ENCODE measurements at regions not wholly inside any gene's neighbourhood (a gene's known extent, or its start where the extent isn't known, plus 50 kb on each side); places are given as distances from the start of the nearest gene placed in this dataset.

- TF ChIP-seq TAF1 (conservative IDR thresholded peaks at IDR 0.05): no peak
- TF ChIP-seq EGR1 (IDR thresholded peaks at IDR 0.05; ENCODE audit: low read depth in 2 of 2): no peak
- no peak for TF ChIP-seq RXRA (IDR thresholded peaks at IDR 0.05)
- TF ChIP-seq HNF4A (conservative IDR thresholded peaks at IDR 0.05): no peak
- no peak for TF ChIP-seq SP1 (IDR thresholded peaks at IDR 0.05)
These were observed 109.6 kb downstream of the OXSM start (continued) for GRCh38 chr3:25899352-25900101.

GRCh38 chr3:25900161-25900560 is 110.3 kb downstream of the OXSM start:
- Histone ChIP-seq H3K4me3 (ENCODE audit: low read depth in 1 of 3, low read length in 3 of 3) (no peak overlapping the region), H3K4me1 (ENCODE audit: control insufficient read depth in 4 of 4, insufficient read depth in 4 of 4, low read length in 3 of 4) (no peaks in the 10 kb centered on the region), H3K27me3 (ENCODE audit: control insufficient read depth in 4 of 4, insufficient read depth in 4 of 4, low read length in 3 of 4) (peaks cover 0 to 4% (median 0%) of the 10 kb centered on the region in 4 donors), H3K9me3 (ENCODE audit: control insufficient read depth in 4 of 4, low read length in 3 of 4) (peaks cover 0 to 2% (median 0%) of the 10 kb centered on the region in 4 donors), H3K9ac (ENCODE audit: low read depth in 1 of 2, low read length in 2 of 2) (no peak overlapping the region), H3K36me3 (ENCODE audit: control insufficient read depth in 4 of 4, insufficient read depth in 3 of 4, low read depth in 1 of 4, low read length in 3 of 4) (no peaks in the 10 kb centered on the region), H3K27ac (ENCODE audit: low read depth in 1 of 2, low read length in 2 of 2) (no peak overlapping the region)
- DNase-seq (ENCODE audit: low spot score): no peak
- 65% methylated on average over 2 of the region's 2 CpGs for WGBS
- TF ChIP-seq HNF4A (conservative IDR thresholded peaks at IDR 0.05) (no peak), GABPA (IDR thresholded peaks at IDR 0.05 in 1 of 2, conservative IDR thresholded peaks at IDR 0.05 in 1 of 2) (no peak), EGR1 (IDR thresholded peaks at IDR 0.05; ENCODE audit: low read depth in 2 of 2) (no peak), NR2F2 (IDR thresholded peaks at IDR 0.05) (no peak), MAX (IDR thresholded peaks at IDR 0.05) (no peak), FOXA1 (IDR thresholded peaks at IDR 0.05) (no peak), RAD21 (IDR thresholded peaks at IDR 0.05) (no peak), HNF4G (IDR thresholded peaks at IDR 0.05) (no peak), SP1 (IDR thresholded peaks at IDR 0.05) (no peak), FOXA2 (IDR thresholded peaks at IDR 0.05) (no peak), RXRA (IDR thresholded peaks at IDR 0.05) (no peak), REST (IDR thresholded peaks at IDR 0.05) (no peak), ZBTB33 (IDR thresholded peaks at IDR 0.05) (no peak), YY1 (IDR thresholded peaks at IDR 0.05) (no peak), JUND (IDR thresholded peaks at IDR 0.05) (no peak), TAF1 (conservative IDR thresholded peaks at IDR 0.05) (no peak)
- TF ChIP-seq, protein P1, sequence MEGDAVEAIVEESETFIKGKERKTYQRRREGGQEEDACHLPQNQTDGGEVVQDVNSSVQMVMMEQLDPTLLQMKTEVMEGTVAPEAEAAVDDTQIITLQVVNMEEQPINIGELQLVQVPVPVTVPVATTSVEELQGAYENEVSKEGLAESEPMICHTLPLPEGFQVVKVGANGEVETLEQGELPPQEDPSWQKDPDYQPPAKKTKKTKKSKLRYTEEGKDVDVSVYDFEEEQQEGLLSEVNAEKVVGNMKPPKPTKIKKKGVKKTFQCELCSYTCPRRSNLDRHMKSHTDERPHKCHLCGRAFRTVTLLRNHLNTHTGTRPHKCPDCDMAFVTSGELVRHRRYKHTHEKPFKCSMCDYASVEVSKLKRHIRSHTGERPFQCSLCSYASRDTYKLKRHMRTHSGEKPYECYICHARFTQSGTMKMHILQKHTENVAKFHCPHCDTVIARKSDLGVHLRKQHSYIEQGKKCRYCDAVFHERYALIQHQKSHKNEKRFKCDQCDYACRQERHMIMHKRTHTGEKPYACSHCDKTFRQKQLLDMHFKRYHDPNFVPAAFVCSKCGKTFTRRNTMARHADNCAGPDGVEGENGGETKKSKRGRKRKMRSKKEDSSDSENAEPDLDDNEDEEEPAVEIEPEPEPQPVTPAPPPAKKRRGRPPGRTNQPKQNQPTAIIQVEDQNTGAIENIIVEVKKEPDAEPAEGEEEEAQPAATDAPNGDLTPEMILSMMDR (IDR thresholded peaks at IDR 0.05; ENCODE audit: low read depth, low read length, missing input control): no peak
- TF ChIP-seq, protein P2, sequence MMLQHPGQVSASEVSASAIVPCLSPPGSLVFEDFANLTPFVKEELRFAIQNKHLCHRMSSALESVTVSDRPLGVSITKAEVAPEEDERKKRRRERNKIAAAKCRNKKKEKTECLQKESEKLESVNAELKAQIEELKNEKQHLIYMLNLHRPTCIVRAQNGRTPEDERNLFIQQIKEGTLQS (IDR thresholded peaks at IDR 0.05): no peak

All from liver (tissue), 8 donors.